Breast epithelium (tissue), 4 donors: ENCODE measurements at regions not wholly inside any gene's neighbourhood (a gene's known extent, or its start where the extent isn't known, plus 50 kb on each side); places are given as distances from the start of the nearest gene placed in this dataset.

Source experiments
- DNase-seq, 2 donors: peaks; one replicate each; pipeline ENCODE4 v3.0.0-alpha.2; 2019; ENCODE audit warnings: low spot score in 2 of 2
- H3K27ac ChIP-seq, 2 donors: fragments of 200-600 bp; sonication (generic) in 1 of 2; one replicate each; pipeline ENCODE4 v1.5.1; 2016 to 2019; ENCODE audit warnings: mild to moderate bottlenecking in 1 of 2
- H3K27me3 ChIP-seq, 2 donors: fragments of 200-600 bp; sonication (generic) in 1 of 2; one replicate each; pipeline versions ENCODE4 v1.5.1 to v1.6.0; 2017 to 2019; ENCODE audit warnings: control low read depth in 1 of 2, mild to moderate bottlenecking in 1 of 2
- H3K36me3 ChIP-seq: fragments of 200-600 bp; one replicate; pipeline ENCODE4 v1.5.1; 2019
- H3K4me1 ChIP-seq, 2 donors: fragments of 200-600 bp; sonication (generic); one replicate each; pipeline ENCODE4 v1.5.1; 2016 to 2019; ENCODE audit warnings: control low read depth in 1 of 2
- H3K4me3 ChIP-seq, 3 donors: fragments of 200-600 bp; sonication (generic); 1 replicate in 2 of 3; 2 replicates in 1 of 3; pipeline ENCODE4 v1.5.1; 2016 to 2019; ENCODE audit warnings: mild to moderate bottlenecking in 3 of 3, moderate library complexity in 2 of 3
- H3K9me3 ChIP-seq, 2 donors: fragments of 200-600 bp; sonication (generic) in 1 of 2; one replicate each; pipeline ENCODE4 v1.5.1; 2016 to 2019; ENCODE audit warnings: control low read depth in 1 of 2
- CTCF ChIP-seq, 3 donors: fragments of 450-650 bp; IDR thresholded peaks; one replicate each; pipeline ENCODE4 v1.5.1; 2016 to 2017; ENCODE audit warnings: antibody characterized with exemption in 3 of 3, mild to moderate bottlenecking in 3 of 3, moderate library complexity in 3 of 3
- POLR2A ChIP-seq: fragments of 450-650 bp; IDR thresholded peaks from one replicate; pipeline ENCODE4 v1.6.1; 2016; ENCODE audit warnings: antibody characterized with exemption, mild to moderate bottlenecking, moderate library complexity
- POLR2AphosphoS5 ChIP-seq, 3 donors: sonication (generic); formaldehyde crosslinking; IDR thresholded peaks; one replicate each; pipeline ENCODE4 v1.6.1; 2017; ENCODE audit warnings: antibody characterized with exemption in 3 of 3
- intact Hi-C: fragments of 100-400 bp; cut with DNase I; formaldehyde crosslinking; loops from one replicate; pipeline ENCODE4 v1.15.1; 2023; ENCODE audit warnings: low total_unique reads

GRCh38 chr18:44198612-44199284 lies 481.9 kb upstream of the SETBP1 start:
- intact Hi-C loops, result no loop called here
- no peak for DNase-seq
- Histone ChIP-seq H3K27me3 (no peaks in the 10 kb centered on the region), H3K4me3 (no peak overlapping the region), H3K9me3 (no peaks in the 10 kb centered on the region), H3K27ac (no peak overlapping the region), H3K36me3 (no peaks in the 10 kb centered on the region), H3K4me1 (no peaks in the 10 kb centered on the region)
- TF ChIP-seq POLR2A, result no peak
- TF ChIP-seq POLR2AphosphoS5 (IDR thresholded peaks at IDR 0.05), result no peak
- no peak for TF ChIP-seq CTCF (IDR thresholded peaks at IDR 0.05)

GRCh38 chr18:44213293-44213692 lies 467.4 kb upstream of the SETBP1 start:
- no peaks in the 10 kb centered on the region for H3K4me1 ChIP-seq
- no peak overlapping the region for H3K4me3 ChIP-seq
- no peak for TF ChIP-seq POLR2AphosphoS5 (IDR thresholded peaks at IDR 0.05)
- TF ChIP-seq POLR2A, result no peak
- TF ChIP-seq CTCF (IDR thresholded peaks at IDR 0.05), result no peak
- no peaks in the 10 kb centered on the region for H3K9me3 ChIP-seq
- H3K27ac ChIP-seq, result no peak overlapping the region
- no peak for DNase-seq
- H3K27me3 ChIP-seq, result no peaks in the 10 kb centered on the region
- no peaks in the 10 kb centered on the region for H3K36me3 ChIP-seq
- intact Hi-C loops, result no loop called here

- no peaks in the 10 kb centered on the region for H3K27me3 ChIP-seq
- intact Hi-C loops, result no loop called here
- H3K27ac ChIP-seq, result no peak overlapping the region
- no peak overlapping the region for H3K4me3 ChIP-seq
- TF ChIP-seq POLR2AphosphoS5 (IDR thresholded peaks at IDR 0.05), result no peak
- no peak for TF ChIP-seq POLR2A
- TF ChIP-seq CTCF (IDR thresholded peaks at IDR 0.05), result no peak
- DNase-seq, result no peak
- no peaks in the 10 kb centered on the region for H3K9me3 ChIP-seq
- no peaks in the 10 kb centered on the region for H3K36me3 ChIP-seq
- no peaks in the 10 kb centered on the region for H3K4me1 ChIP-seq
Observed at GRCh38 chr18:44214396-44214795, 466.3 kb upstream of the SETBP1 start.

GRCh38 chr18:44216169-44216568 lies 464.5 kb upstream of the SETBP1 start:
- Histone ChIP-seq H3K9me3 (no peaks in the 10 kb centered on the region), H3K36me3 (no peaks in the 10 kb centered on the region), H3K4me3 (no peak overlapping the region), H3K4me1 (no peaks in the 10 kb centered on the region), H3K27ac (no peak overlapping the region), H3K27me3 (no peaks in the 10 kb centered on the region)
- DNase-seq, result no peak
- TF ChIP-seq POLR2AphosphoS5 (IDR thresholded peaks at IDR 0.05) (no peak), POLR2A (no peak), CTCF (IDR thresholded peaks at IDR 0.05) (no peak)
- intact Hi-C loops, result no loop called here

GRCh38 chr18:44227501-44227900 lies 453.2 kb upstream of the SETBP1 start:
- Histone ChIP-seq H3K9me3 (no peaks in the 10 kb centered on the region), H3K36me3 (no peaks in the 10 kb centered on the region), H3K27ac (no peak overlapping the region), H3K4me3 (no peak overlapping the region), H3K27me3 (no peaks in the 10 kb centered on the region), H3K4me1 (no peaks in the 10 kb centered on the region)
- TF ChIP-seq POLR2AphosphoS5 (IDR thresholded peaks at IDR 0.05) (no peak), POLR2A (no peak), CTCF (IDR thresholded peaks at IDR 0.05) (no peak)
- intact Hi-C loops, result no loop called here
- no peak for DNase-seq
